ENCODE measurements at regions not wholly inside any gene's neighbourhood (a gene's known extent, or its start where the extent isn't known, plus 50 kb on each side); places are given as distances from the start of the nearest gene placed in this dataset.

DNA sequence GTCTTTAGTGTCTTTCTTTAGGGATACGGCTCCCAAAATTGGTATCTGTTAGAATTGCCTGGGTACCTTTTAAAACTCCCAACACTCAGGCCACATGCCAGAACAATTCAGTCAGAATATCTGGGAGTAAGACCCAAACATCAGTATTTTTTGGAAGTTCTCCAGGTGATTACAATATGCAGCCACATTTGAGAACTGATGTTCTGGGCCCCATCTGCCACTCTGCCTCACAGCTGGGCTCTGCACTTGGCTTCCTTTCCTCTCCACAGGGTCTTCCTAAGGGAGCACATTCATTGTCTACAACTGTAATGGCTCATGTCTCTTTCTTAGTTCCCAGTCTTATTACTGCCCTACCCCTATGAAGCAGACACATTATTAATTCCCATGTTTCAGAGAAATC lies 394.5 kb downstream of the MFSD1 start:
- TF ChIP-seq POLR2AphosphoS5 (IDR thresholded peaks at IDR 0.05) (no peak), POLR2A (IDR thresholded peaks at IDR 0.05) (no peak)
- TF ChIP-seq, protein P1, sequence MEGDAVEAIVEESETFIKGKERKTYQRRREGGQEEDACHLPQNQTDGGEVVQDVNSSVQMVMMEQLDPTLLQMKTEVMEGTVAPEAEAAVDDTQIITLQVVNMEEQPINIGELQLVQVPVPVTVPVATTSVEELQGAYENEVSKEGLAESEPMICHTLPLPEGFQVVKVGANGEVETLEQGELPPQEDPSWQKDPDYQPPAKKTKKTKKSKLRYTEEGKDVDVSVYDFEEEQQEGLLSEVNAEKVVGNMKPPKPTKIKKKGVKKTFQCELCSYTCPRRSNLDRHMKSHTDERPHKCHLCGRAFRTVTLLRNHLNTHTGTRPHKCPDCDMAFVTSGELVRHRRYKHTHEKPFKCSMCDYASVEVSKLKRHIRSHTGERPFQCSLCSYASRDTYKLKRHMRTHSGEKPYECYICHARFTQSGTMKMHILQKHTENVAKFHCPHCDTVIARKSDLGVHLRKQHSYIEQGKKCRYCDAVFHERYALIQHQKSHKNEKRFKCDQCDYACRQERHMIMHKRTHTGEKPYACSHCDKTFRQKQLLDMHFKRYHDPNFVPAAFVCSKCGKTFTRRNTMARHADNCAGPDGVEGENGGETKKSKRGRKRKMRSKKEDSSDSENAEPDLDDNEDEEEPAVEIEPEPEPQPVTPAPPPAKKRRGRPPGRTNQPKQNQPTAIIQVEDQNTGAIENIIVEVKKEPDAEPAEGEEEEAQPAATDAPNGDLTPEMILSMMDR (IDR thresholded peaks at IDR 0.05) = no peak
- Histone ChIP-seq H3K4me1 (replicated peaks) (no peaks in the 10 kb centered on the region), H3K4me3 (no peak overlapping the region), H3K27ac (no peak overlapping the region), H3K36me3 (no peaks in the 10 kb centered on the region), H3K27me3 (replicated peaks; ENCODE audit: insufficient read depth) (no peaks in the 10 kb centered on the region), H3K9me3 (no peaks in the 10 kb centered on the region)
- DNase-seq (ENCODE audit: low spot score) = no peak
- intact Hi-C loops (cut with DNase I) = no loop called here
- WGBS = 88% methylated on average over 1 of the region's 1 CpG

DNA sequence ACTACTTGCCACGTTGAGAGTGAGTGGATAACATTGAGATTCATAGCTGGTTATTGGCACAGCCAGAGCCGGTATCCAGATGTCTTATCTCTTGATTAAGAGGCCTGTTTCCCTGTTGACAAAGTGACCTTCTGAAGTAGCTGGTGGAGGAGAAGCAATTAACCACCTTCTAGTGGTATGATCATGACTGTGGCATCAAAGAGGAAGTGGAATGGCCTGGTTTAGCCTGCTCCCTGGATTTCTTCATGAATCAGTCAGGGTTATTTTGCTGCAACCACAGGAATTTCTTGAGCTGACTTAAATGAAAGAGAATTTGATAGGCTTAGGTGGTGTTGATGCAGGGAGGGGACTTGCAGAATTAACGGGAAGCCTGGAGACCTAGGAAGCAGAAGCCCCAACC lies 398.3 kb downstream of the MFSD1 start:
- TF ChIP-seq, protein P1 (IDR thresholded peaks at IDR 0.05) = no peak
- TF ChIP-seq POLR2AphosphoS5 (IDR thresholded peaks at IDR 0.05) (no peak), POLR2A (IDR thresholded peaks at IDR 0.05) (no peak)
- 68% methylated on average over 3 of the region's 3 CpGs for WGBS
- intact Hi-C loops (cut with DNase I) = no loop called here
- Histone ChIP-seq H3K9me3 (no peaks in the 10 kb centered on the region), H3K4me1 (replicated peaks) (no peaks in the 10 kb centered on the region), H3K36me3 (no peaks in the 10 kb centered on the region), H3K27me3 (replicated peaks; ENCODE audit: insufficient read depth) (no peaks in the 10 kb centered on the region), H3K4me3 (no peak overlapping the region), H3K27ac (no peak overlapping the region)
- no peak for DNase-seq (ENCODE audit: low spot score)

DNA sequence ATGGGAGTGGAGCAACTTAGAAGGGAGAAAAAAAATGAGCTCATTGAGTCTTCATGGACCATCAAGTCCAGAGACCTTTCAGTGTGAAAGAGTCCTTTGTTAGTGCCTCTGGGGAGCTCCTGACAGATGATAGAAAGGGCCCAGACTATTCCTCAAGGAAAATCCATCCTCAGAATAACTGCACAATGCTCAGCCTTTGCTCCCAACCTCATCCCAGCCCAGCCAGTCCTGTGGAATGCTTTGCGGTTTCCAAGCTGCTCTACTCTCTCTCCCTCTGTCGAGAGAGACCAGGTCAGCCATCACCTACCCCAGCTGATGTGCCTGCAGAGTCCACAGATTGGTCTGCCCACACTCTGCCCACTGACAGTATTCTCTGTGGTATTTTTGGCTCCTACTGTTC lies 406.2 kb downstream of the MFSD1 start:
- H3K4me1 ChIP-seq (replicated peaks) = no peaks in the 10 kb centered on the region
- H3K36me3 ChIP-seq = no peaks in the 10 kb centered on the region
- no peak for DNase-seq (ENCODE audit: low spot score)
- H3K9me3 ChIP-seq = no peaks in the 10 kb centered on the region
- no peak overlapping the region for H3K4me3 ChIP-seq
- 83% methylated on average over 2 of the region's 2 CpGs for WGBS
- intact Hi-C loops (cut with DNase I) = no loop called here
- no peaks in the 10 kb centered on the region for H3K27me3 ChIP-seq (replicated peaks; ENCODE audit: insufficient read depth)
- TF ChIP-seq POLR2AphosphoS5 (IDR thresholded peaks at IDR 0.05) = no peak
- TF ChIP-seq, protein P1 (IDR thresholded peaks at IDR 0.05) = no peak
- no peak for TF ChIP-seq POLR2A (IDR thresholded peaks at IDR 0.05)
- H3K27ac ChIP-seq = no peak overlapping the region

GRCh38 chr3:159209459-159209858 lies 407.6 kb downstream of the MFSD1 start:
- no peaks in the 10 kb centered on the region for H3K4me1 ChIP-seq (replicated peaks)
- intact Hi-C loops (cut with DNase I) = no loop called here
- no peak for TF ChIP-seq POLR2AphosphoS5 (IDR thresholded peaks at IDR 0.05)
- TF ChIP-seq POLR2A (IDR thresholded peaks at IDR 0.05) = no peak
- TF ChIP-seq, protein P1 (IDR thresholded peaks at IDR 0.05) = no peak
- H3K4me3 ChIP-seq = no peak overlapping the region
- no peak overlapping the region for H3K27ac ChIP-seq
- DNase-seq (ENCODE audit: low spot score) = no peak
- no peaks in the 10 kb centered on the region for H3K27me3 ChIP-seq (replicated peaks; ENCODE audit: insufficient read depth)
- no peaks in the 10 kb centered on the region for H3K9me3 ChIP-seq
- no peaks in the 10 kb centered on the region for H3K36me3 ChIP-seq
- 73% methylated on average over 4 of the region's 4 CpGs for WGBS

DNA sequence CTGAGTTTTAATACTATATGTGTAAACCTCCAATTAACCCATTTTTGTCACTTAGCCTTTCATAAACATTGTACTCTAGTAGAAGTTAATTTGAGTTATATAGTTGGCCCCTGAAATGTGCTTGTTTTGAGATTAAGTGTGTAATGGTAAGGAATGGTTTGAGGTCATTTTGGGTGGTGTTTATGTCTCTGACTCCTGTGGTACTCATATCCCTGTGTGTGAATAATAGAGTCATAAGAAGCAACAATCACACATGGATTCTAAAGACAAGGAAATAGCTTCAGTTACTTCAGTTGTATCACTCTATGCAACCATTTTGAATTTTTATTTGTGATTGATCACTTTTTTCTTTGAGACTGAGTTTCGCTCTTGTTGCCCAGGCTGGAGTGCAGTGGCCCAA lies 408.5 kb downstream of the MFSD1 start:
- no peak for DNase-seq (ENCODE audit: low spot score)
- no peaks in the 10 kb centered on the region for H3K36me3 ChIP-seq
- no peaks in the 10 kb centered on the region for H3K27me3 ChIP-seq (replicated peaks; ENCODE audit: insufficient read depth)
- no peak overlapping the region for H3K4me3 ChIP-seq
- 100% methylated on average over 1 of the region's 1 CpG for WGBS
- TF ChIP-seq POLR2A (IDR thresholded peaks at IDR 0.05) (no peak), POLR2AphosphoS5 (IDR thresholded peaks at IDR 0.05) (no peak)
- TF ChIP-seq, protein P1 (IDR thresholded peaks at IDR 0.05) = no peak
- no peaks in the 10 kb centered on the region for H3K4me1 ChIP-seq (replicated peaks)
- H3K9me3 ChIP-seq = no peaks in the 10 kb centered on the region
- H3K27ac ChIP-seq = no peak overlapping the region
- intact Hi-C loops (cut with DNase I) = no loop called here
